HG02885 (cell line): ENCODE measurements at regions not wholly inside any gene's neighbourhood (a gene's known extent, or its start where the extent isn't known, plus 50 kb on each side); places are given as distances from the start of the nearest gene placed in this dataset.
A peak's percentile ranks its signal among the peaks of the same experiment; 100 is the strongest.
"Not testable (repeated sequence)": the region's sequence is repeated elsewhere in the genome, so short reads cannot be mapped to it uniquely, and the experiment has no call there.

Experiments
- ATAC-seq: cut with Tn5 transposase; IDR thresholded peaks from one replicate; pipeline ENCODE4 v1.9.1; 2021; ENCODE audit warnings: mild to moderate bottlenecking; ENCODE audit not compliant: unreplicated experiment, poor library complexity

- ATAC-seq, result no peak
These were observed 149.3 kb downstream of the TGFB2 start for GRCh38 chr1:218494449-218494852.

- ATAC-seq, result no peak
These were observed 150.8 kb downstream of the TGFB2 start for GRCh38 chr1:218495931-218496330.

GRCh38 chr1:218496561-218496960 lies 151.4 kb downstream of the TGFB2 start:
- no peak for ATAC-seq

DNA sequence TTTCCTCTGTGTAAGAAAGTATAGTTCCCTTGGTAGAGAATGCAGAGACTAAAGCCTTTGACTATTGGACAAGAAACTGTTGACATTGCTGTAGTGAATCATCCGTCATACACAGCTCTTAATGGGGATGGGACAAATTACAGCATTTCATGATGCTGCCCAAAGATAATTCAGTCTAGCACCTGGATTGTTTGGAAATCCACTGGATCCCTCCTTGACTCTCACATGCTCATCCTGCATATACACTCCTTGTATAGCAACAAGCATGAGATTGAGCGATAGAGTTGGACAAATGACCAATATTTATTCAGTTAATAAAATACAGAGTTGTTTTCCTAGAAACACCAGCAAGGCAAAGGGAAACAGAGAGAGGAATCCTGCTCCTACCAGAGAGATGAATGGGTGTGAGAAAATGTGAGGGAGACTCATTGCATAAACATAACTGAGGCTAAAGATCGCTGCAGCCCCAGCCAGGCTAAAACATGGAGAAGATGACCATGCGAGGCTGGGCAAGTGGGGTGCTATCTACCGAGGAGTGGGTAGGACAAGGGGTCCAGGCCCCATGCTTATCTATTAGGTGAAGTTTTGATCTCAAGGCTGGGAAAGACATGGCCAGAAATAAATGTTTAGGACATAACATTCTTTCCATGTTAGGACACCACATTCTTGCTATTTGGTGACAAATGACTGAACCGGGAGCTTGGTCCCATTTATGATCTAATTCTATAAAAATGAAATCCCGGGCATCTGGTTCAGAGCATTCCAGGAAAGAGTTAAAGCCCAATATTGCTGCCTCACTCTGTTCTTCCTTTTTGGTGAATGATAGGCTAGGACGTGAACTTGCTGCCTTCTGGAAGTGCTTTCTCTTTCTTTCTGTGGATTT lies 153.2 kb downstream of the TGFB2 start:
- no peak for ATAC-seq

DNA sequence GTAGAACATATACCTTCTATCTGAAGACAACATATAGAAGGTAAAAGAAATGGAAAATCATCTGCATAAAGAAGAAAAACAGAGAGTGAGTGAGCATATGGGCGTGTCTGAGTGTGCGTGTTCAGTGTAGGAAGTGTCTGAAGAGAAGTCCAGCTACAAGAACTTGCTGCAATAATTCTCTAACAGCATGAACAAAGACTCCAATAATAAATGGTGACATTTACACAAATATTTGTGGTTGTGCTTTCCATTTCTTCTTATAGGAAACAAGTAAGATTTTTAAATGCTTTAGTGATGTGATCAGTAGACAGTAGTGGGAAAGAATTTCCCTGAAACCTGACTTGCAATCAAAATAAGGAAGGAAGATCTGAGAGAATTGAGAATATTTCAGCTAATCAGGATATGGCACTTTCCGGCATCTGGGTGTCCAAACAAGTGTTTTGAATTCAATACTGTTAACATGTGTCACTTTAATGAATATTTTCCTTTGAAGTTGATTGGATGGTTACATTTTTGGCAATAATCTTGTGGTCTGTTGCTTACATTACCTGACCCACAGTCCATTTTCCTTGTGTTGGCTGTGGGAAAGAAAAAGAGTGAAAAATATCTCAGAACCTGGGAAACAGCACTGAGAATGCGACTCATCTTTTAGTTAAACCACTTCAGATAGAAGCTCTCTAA lies 154.0 kb downstream of the TGFB2 start:
- ATAC-seq, result no peak

DNA sequence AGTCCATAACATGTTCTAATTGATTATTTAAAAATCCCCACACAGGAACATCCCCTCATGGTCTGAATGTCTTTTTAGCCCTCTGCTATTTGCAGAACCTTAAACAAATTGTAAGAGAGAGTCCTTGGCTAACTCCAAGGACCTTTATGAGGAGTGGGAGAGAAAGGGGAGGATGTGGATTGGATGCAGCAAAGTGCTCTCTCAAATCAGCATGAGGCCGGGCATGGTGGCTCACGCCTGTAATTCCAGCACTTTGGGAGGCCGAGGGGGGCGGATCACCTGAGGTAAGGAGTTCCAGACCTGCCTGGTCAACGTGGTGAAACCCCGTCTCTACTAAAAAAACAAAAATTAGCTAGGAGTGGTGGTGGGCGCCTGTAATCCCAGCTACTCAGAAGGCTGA lies 154.8 kb downstream of the TGFB2 start:
- no peak for ATAC-seq

GRCh38 chr1:218501161-218501560 lies 156.0 kb downstream of the TGFB2 start:
- no peak for ATAC-seq

- no peak for ATAC-seq
These were observed 157.2 kb downstream of the TGFB2 start for GRCh38 chr1:218502383-218502782.

DNA sequence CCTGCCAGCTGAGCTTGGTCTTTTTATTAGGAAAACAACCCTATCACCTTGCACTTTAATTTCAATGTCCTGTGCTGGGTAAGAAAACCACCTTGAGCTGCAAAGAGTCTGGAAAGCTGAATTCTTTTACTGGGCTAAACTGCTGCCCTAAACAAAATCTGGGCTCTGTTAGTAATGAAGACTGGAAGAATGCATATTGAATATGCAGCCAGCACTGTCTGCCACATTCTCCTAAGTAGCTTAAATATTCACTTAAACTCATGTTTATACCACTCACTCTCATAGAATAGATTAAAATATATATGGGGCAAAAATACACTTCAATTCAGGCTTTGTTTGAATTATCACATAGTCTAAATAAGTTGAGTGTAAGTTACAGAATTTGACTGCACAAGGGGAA lies 158.0 kb downstream of the TGFB2 start:
- ATAC-seq, result no peak

DNA sequence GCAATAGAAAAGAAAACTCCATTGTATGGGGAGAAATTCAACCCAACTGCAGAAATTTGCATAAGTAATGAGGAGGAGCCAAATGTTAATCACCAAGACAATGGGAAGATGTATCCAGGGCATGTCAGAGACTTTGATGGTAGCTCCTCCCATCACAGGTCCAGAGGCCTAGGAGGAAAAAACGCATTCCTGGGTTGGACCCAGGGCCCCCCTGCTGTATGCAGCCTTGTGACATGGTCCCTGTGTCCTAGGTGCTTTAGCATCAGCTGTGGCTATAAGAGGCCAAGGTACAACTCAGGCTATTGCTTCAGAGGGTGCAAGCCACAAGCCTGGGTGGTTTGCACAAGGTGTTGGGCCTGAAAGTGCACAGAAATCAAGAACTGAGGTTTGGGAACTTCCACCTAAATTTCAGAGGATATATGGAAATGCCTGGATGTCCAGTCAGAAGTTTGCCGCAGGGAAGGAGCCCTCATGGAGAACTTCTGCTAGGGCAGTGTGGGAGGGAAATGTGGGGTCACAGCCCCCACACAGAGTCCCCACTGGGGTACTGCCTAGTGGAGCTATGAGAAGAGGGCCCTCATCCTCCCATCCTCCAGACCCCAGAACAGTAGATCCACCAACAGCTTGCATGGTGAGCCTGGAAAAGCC lies 162.3 kb downstream of the TGFB2 start:
- ATAC-seq, result no peak

- peak; percentile 75 for ATAC-seq
These were observed 165.1 kb downstream of the TGFB2 start for GRCh38 chr1:218510153-218510772.

DNA sequence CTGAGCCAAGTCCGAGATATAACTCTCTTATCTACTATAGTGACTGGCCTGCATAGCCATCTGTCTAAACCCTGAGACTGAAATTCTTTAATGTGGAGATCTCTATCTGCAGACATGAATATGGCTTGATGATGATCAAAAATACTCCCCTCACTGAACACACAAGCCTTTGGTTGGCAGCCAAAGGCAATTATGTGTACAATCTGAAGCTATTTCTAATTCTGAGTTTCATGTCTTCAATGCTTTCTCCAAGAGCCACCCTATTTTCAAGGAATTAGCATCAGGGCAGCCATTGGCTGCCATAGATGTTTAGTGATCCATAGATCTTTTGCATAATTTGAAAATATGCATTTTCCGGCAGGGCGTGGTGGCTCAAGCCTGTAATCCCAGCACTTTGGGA lies 168.2 kb downstream of the TGFB2 start:
- no peak for ATAC-seq

DNA sequence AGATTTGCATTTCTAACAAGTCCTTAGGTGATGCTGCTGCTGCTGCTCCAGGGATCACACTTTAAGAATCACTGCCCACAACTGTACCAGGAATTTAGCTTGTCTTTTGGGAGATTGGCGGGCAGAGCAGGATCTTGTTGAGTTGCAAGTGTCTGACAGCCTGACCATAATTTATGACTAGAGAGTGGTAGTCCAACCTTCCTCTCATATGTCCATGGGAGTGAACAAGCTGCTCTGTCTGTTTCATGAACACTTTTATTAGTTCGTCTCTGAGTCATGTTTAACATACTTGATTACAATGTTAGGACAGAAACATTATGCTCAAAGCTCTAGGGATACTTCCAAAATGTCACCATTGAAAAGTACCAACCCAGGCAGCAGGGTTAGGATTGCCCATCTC lies 169.6 kb downstream of the TGFB2 start:
- ATAC-seq, result no peak

DNA sequence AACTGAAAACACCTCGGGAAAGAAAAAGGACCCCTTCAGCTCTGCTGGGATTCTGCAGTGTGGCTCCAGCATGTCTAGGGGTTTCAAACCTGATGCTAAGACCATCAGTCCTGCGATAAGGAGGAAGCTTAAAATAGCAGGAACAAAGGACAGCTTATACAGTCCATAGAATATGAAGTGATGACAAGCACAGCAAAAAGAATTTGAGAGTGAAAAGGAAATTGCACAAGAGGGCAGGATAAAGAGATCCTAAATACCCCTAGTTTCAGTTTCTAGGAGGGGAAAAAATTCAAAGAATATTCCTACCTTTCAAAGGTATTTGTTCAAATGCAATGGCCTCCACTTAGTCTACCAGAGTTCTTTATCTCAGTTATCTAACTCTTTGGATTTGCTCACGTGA lies 171.4 kb downstream of the TGFB2 start:
- no peak for ATAC-seq

- ATAC-seq, result no peak
These were observed 172.3 kb downstream of the TGFB2 start for GRCh38 chr1:218517459-218517858.

DNA sequence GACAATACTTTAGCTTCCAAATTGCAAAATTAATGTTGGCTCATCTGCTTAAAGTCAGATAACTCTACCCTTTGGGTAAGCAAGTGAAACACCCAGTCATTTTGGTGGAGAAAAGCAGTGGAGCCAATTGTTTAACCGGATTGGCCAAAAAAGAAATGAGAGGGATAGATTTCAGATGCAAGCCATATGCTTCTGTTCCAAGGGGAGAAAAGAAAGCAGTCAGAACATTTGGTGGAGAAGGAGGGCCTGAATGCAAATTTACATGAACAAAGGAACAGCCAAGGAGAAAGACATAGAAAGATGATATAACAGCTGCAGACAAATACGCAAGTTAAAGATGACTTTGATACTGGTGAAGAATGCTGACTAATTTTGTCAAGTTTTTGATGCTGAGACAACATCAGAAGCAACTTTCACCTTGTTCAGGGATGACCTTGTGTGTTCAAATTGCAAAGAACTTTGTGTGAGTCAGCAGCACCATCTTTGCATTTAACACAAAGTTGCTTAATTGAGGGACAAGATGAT lies 173.1 kb downstream of the TGFB2 start:
- ATAC-seq, result no peak

GRCh38 chr1:218520646-218521045 lies 175.5 kb downstream of the TGFB2 start:
- ATAC-seq, result not testable (repeated sequence)

DNA sequence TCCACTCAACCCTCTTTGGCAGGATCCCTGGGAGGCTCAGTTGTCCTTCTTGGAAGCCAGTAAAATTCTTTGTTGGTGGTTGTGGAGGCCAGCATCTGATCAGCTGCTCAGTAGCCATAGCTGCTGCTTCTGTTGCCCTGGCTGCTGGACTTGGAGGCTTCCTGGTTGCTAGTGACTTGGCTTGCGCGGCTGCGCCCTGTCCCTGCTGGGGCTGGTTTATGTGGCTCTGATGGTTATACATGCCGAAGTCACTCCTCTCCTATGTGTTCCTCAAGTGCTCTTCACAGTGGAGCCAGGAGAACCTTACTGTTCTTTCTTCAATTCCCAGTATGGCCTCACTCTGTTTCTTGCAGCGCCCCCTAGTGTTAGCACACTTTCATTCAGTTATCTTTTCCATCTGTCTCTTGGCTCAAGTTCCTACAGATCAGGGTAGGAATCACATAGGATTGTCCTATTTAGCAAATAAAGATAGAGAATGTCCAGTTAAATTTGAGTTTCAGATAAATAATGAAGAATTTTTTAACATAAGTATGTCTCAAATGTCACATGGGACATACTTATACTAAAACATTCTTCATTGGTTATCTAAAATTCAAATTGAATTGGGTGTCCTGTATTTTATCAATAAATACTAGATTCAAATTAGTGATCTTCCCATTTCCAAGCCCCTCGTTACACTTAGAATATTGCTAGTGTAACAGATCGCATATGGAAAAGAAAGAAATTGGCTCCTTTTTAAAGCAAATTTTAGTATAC lies 176.5 kb downstream of the TGFB2 start:
- peak; percentile 80 for ATAC-seq

GRCh38 chr1:218524526-218524925 lies 179.4 kb downstream of the TGFB2 start:
- no peak for ATAC-seq

DNA sequence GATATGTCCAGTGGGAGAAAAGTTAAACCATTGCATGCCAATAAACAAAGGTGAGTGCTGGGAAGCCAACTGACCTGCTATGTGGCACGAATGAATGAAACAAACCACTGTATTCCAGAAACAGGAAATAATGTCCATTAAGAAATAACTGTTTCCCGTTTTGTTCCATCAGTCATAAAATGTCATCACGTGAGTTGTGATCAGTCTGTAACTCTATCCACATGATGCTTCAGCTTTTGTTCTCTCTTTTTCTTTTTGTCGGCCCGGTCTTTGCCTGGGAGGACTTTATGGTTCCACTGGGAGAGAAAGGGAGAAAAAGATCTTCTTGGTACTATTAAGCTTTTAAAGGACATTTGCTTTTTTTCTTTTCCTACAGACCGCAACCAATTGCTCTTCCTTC lies 179.9 kb downstream of the TGFB2 start:
- no peak for ATAC-seq
